Umbilical cord (tissue), 1 donor: ENCODE measurements at regions not wholly inside any gene's neighbourhood (a gene's known extent, or its start where the extent isn't known, plus 50 kb on each side); places are given as distances from the start of the nearest gene placed in this dataset.
"Not testable (repeated sequence)": the region's sequence is repeated elsewhere in the genome, so short reads cannot be mapped to it uniquely, and the experiment has no call there.

Experiments used
- DNase-seq: peaks from one replicate; pipeline ENCODE4 v3.0.0-alpha.2; 2015; ENCODE audit warnings: low spot score

DNA sequence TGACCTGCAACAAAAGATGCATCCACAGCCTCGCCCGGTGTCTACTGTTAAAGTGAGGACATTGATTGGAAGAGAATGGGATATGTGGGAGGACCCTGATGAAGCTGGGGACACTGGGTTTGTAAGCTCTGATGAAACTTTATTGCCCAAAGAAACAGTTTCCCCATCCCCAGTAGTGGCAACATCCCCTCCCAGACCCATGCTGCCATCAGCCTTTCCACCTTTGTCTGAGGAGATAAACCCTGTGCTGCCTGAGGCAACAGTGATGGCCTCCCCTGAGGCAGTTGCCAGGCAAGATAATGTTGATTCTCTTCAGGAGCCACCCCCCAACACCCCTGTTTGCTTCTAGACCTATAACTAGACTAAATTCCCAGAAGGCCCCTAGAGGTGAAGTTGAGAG is 234.0 kb downstream of the TFAP2B start:
- not testable (repeated sequence) for DNase-seq

DNA sequence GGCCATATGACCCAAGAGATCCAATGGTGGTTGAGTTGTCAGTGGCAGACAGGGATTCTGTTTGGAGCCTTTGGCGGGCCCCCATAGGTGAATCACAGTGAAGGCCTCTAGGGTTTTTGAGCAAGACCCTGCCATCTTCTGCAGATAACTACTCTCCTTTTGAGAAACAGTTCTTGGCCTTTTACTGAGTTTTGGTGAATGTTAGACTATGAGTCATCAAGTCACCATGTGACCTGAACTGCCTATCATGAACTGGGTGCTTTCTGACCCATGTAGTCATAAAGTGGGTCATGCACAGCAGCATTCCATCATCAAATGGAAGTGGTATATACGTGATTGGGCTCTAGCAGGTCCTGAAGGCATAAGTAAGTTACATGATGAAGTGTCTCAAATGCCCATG is 236.6 kb downstream of the TFAP2B start:
- not testable (repeated sequence) for DNase-seq

DNA sequence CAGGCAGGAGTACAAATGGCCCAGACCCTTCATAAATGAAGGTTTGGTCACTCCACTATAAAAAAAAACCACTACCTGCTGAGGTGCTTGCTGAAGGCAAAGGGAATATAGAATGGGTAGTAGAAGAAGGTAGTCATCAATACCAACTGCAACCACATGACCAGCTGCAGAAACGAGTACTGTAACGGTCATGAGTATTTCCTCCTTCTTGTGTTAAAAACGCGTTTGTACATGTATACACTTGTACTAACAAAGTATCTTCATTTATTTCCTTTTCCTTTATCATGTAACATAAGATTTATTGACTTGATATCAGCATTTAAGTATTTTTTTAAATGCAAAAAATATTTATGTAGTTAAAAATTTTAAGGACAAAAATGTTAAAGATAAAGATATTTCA is 238.6 kb downstream of the TFAP2B start:
- no peak for DNase-seq

DNA sequence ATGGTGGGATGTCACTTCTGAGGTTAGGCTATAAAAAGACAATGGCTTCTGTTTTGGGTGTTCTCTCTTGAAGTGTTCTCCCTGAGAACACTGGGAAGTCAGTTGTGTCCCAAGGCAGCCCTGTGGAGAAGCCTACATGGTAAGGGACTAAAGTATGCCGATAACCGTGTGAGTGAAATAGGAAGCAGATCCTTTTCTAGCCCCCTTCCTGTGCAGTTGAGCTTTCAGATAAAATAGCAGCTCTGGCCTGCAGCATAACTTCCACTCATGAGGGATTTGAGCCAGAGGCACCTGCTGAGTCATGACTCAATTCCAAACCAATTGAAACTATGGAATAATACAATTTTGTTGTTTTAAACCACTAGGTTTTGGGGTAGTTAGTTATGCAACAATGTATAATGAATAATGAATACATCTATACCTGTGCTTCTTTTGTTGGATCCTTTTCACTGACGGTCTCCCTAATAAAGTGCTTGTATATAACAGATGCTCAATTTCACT is 241.6 kb downstream of the TFAP2B start:
- DNase-seq = no peak

DNA sequence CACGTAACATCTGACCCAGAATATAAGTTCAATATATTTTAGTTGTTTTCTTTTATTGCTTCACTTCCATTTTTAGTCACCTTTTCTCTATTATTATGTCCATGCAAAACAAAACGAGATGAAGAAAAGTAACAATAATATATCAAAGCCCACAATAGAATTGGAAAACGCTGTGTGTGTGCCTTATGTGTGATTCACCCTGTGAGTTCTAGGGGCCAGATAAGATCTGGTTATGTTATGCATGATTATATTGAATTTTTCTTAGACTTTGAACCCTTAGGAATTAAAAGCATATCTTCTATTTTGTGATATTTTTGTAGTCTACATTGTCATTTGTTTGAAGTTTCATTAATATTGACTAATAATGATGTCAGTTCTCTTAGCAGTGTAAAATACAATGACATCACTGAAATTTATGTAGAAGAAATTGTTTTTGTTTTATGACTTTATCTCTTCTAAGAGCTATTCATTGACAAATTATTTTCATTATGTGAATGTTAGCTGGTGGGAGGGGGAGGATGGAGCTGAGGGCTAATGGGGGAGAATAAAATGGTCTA is 243.6 kb downstream of the TFAP2B start:
- no peak for DNase-seq

DNA sequence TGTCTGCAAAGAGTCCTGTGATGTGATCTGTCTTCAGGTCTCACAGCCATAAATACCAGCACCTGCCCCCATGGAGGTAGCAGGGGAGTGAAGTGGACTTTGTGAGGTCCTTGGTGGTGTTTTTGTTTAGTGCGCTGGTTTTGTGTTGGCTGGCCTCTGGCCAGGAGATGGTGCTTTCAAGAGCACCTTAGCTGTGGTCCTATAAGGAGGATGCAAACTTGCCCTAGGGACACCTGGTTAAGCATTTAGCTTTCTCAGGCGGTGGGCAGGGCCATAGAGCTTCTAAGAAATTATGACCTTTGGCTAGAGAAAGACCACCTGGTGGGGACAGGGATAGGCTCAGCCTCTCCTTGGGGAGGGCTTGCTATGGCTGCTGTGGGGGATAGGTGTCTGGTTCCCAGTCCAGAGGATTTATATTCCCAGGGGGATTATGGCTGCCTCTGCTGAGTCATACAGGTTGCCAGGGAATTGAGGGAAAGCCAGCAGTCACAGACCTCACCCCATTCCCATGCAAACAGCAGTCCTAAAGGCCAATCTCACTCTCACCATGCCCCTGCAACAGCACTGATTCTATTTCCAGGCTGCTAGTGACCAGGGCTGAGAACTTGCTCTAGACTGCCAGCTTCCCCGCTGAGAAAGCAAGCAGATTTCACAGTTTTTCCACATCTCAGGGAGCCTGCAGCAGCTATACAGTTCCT is 259.3 kb downstream of the TFAP2B start:
- no peak for DNase-seq

DNA sequence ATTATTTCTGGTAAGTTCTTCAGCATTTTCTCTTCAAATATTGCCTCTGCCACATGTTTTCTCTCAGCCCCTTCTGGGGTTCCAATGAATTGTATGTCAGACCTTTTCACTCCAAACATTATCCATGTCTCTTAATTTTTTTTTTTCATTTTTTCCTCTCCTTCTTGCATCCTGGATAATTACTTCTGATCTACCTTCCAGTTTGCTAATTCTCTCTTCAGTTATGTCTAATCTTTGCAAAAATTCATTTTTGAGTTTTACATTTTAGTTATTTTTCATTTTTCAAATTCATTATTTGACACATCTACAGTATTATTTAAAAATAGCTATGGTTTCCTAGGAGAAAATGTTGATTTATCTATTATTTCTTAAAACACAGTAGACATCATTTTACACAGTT is 271.7 kb downstream of the TFAP2B start:
- DNase-seq = no peak

DNA sequence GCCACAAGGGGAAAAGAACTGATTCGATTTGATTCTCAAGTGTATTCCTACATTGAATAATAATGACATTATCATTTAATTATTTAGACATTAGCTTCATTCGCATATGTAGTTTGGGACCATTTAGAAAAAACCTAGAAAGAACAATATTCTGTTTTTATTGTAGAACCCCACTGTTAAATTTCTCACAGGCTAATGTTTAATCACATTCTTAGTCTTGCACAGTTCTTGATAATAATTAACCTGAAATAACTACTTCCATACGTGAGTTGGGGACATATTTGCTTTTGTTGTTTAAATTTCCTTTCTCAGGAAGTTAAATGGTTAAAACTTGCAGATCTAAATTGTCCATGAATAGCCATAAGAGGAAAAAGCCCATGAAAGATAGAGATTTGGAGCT is 275.2 kb downstream of the TFAP2B start:
- DNase-seq = no peak

DNA sequence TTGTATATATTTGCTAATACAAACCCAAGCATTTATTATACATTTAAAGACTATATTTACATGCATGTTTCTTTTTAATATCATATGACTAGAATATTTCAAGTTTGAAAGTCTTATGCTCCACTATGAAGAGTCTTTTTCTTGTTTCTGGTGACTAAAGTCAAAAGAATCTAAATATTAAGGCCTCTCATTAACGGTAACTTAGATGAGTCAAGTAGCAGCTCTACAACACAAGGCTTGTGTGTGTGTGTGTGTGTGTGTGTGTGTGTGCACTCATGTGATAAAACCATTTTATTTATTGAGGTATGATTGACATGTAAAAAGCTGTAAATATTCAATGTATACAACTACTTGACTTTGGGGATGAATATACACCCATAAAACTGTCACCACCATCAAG is 275.6 kb downstream of the TFAP2B start:
- DNase-seq = no peak

DNA sequence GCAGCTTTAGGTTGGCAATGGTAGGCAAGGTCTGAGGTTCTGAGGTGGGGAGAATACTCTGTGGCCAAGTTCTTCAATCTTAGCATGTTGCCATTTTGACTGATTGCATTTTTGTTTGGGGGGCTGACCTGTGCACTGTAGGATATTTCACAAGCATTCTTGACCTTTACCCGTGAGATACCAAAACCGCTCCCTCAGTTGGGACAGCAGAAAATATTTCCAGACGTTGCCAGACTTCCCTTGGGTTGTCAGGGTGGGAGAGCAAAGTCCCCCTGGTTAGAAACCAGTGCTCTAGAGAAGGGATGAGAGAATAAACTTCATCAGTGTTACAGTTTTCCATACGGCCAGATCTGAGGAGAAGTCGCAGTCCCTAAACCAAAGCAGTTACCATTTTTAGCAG is 279.6 kb downstream of the TFAP2B start:
- no peak for DNase-seq

DNA sequence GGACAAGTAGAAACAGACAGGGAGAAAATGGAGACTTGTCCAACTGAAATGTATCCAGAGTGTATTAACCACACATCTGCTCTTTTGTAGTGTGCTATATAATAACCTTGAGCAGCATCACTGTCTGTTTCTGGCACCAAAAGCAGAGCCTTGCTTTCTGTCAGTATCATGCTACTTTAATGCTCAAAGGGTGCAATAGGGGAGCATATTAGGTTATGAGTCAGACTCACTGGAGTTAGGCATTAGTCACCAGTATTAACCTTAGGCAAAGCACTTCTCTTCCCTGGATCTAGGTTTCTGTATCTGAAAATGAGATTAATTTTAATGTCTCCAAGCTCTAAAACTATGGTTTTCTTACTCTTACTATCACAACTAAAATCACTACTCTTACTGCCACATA is 280.1 kb downstream of the TFAP2B start:
- peak; percentile 89 for DNase-seq

DNA sequence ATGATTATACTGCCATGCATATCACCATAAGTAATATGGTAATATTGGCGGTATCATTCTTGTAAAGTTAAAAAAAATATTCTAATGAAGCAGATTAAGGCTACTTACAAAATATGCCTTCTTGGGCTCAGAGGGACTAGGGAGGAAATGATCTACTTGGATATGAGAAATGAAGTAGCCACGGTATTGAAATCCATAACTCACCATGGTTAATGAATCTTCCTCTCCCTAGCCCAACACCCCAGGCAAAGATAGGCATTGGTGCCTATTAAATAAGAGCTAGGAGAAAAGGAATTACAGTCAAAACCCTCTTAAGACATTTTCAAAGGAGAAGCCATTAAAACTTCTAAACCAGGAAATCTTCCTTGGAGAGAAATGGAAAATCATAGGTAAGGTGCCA is 280.5 kb downstream of the TFAP2B start:
- no peak for DNase-seq

DNA sequence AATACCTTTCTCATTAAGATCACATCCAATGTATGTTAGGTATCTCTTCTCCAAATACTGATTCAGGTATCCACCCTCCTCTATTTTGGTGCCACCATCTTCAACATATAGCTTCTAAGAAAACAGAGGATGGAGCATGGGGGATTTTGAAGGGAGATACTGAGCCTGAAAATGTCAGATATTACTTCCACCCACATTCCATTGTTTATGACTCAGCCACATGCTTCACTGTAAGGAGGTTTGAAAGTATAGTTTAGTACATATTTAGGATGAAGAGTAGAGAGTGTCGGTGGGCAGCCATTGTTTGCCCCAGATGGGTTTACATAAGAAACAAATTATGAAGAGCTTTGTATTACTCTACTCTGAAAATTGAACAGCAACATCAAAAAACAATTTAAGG is 286.7 kb downstream of the TFAP2B start:
- no peak for DNase-seq

DNA sequence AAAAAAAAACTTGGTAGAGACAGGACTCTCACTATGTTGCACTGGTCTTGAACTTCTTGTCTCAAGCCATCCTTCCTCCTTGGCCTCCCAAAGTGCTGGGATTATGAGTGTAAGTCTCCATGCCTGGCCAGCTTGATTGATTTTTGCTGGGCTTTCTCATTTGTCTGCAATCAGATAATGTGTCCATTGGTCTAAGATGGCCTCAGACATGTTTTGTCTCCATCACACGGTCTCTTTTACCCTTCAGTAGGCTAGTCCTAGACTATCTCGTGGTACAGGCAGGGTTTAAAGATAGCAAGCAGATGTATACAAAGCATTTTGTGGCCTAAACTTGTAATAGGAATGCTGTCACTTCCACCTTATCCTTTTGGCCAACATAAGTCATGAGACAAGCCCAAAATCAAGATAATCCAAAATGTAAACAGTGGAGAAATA is 289.1 kb downstream of the TFAP2B start:
- no peak for DNase-seq

DNA sequence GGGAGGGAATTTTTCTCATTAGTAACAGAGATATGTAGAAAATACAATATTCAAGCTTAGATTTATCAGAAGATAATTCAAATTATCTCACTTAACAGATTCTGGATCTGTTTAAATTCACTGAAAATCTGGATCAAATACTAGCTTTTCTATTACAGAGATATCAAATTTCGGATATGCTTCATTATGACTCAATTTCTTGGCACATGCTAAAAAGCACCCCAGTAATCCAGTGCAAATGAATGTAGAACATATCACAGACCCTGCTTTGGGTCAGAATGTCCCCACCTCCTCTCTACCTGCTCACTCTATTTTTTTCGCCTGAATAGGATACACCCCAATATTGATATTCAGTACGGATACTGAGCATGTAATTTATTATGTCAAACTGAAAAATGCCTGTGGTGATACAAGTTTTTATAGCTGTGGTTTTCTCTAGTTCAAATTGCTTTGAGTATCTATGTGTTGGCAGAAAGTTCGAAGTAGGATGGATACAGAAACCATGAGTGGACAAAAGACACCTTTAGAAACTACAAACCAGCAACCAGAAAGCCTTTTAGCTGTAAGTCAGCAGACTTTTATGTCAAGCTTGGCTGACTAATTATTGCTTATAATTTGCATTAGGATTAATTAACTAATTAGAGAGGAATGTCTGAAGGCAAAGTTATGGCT is 290.0 kb downstream of the TFAP2B start:
- no peak for DNase-seq

DNA sequence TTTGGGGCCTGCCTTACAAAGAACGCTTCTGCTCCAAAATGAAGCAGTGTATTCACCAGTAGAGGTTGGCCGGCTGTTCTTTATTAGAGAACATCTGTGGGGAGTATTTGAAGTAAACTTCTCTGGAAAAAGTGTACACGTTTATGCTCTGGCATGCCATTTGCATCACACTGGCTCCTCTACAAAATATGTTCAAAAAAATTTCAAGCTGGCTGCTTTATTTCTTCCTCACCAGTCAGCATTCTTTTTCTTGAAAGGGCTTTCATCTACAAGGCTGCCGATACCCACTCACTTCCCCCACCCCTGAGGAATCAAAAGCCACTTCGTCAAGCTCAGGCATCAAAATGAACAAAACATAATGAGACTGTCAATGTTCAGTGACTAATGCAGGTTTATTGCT is 294.1 kb downstream of the TFAP2B start:
- peak; percentile 78 for DNase-seq

DNA sequence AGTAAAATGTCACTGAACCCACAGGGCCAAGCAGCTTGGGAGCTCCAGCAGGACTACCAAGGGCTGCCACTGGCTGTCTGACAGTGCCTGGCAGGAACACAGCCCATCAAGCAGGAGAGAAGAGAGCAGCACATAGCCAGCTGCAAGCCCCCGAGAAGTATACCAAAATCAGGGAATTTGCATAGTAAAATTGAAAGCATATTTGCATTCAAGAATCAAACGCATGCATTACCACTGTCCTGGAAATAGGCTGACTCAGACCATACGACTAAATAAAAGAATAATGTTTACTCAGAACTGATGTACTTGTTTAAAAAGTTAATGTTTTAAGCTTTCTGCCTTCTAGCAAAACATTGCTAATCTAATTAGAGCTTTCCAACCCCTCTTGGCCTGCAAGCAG is 298.1 kb downstream of the TFAP2B start:
- DNase-seq = no peak

DNA sequence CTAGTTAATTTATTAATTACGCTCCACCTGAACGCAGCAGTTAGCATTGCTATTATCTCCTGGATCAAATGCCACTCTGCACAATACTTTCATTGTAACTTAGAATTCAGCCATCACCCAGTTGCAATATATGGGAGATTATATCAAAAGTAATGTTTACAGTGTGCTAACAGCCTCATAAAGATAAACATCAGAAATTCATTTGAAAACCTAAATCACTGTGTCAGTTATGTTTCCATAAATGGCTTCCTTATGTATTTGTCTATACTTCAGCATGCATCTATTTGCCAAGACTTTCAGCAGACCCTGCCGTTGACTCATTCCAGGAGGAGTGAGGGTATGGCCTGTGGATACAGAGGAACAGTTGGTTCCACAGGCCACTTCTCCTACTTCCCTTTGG is 300.1 kb downstream of the TFAP2B start:
- no peak for DNase-seq

DNA sequence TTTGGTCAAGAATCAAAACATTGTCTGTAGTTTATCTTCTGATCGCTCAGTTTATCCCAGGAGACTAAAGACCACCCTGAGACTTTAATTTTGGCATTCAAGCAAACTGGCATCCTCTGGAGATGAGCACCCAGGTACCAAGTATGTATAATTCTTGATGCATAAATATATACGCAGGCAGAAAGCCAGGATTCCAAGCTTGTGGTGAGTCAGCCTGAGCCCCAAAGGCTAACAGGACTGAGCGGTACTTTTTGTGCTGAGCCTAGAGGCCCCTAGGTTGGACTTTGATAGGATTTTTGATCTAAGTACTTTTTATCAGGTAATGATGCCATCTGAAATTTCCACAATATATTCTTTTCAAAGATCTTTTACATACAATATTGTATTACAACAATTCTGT is 301.3 kb downstream of the TFAP2B start:
- DNase-seq = no peak

DNA sequence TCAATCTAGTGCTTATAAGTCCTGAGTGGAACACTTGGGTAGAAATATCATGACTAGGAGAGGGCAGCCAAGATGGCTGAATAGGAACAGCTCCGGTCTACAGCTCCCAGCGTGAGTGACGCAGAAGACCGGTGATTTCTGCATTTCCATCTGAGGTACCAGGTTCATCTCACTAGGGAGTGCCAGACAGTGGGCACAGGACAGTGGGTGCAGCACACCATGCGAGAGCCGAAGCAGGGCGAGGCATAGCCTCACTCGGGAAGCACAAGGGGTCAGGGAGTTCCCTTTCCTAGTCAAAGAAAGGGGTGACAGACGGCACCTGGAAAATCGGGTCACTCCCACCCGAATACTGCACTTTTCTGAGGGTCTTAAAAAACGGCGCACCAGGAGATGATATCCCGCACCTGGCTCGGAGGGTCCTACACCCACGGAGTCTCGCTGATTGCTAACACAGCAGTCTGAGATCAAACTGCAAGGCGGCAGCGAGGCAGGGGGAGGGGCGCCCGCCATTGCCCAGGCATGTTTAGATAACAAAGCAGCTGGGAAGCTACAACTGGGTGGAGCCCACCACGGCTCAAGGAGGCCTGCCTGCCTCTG is 302.8 kb downstream of the TFAP2B start:
- DNase-seq = not testable (repeated sequence)

DNA sequence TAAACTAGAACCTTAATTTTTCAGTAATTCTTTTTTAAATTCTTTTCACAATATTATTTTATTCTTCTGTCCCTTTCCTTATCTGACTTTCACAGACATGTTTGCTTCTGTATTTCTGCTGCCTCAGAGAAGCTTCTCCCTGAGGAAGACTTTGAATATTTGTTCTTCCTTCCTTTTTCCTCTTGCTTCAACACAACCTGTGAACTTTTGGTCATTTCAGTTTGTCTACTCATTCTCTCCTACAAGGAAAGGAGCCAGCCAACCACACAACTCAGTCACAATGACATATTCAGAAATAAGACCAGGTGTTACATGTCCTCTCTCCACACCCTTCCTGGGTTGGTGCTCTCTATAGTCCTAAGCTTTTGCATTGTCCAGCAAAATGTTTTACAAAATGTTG is 310.4 kb downstream of the TFAP2B start:
- DNase-seq = no peak

DNA sequence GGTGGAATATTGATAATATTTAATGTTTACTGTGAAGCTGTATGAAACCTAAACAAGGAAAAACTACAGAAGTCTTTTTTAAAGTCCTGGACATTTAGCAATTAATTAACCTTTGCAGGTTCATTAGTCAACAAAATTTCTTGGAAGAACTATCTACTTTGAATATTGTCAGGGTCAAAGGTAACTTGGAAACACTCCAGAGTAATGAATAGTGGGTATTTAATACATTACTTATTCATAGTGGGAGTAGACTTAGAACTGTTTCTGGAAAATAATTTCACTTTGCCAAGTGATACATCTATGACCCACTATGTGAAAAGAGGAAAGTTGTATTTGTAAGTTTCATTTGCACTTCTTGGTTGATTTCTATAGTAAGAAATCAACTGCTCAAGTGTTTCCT is 319.1 kb downstream of the TFAP2B start:
- no peak for DNase-seq

DNA sequence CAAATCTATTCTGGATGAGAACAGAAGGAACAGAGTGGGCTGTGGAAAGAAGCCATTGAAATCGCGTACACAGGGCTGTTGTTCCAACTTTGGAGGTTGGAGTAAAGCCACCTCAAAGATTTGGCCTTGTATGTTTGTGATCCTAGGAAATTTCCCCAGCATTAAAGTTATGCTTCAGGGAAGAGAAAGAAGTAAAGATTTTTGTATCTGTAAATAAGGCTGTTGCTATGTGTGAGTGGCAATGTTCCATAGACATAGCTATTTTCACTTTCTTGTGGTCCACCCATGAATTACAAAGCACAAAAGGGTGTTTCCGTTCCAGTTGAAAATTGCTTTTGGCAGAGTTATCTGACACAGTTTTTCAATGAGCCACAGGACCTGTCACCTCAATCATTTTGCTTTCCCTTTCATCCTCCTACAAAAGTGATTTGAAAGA is 321.3 kb downstream of the TFAP2B start:
- no peak for DNase-seq
